ENCODE measurements at regions not wholly inside any gene's neighbourhood (a gene's known extent, or its start where the extent isn't known, plus 50 kb on each side); places are given as distances from the start of the nearest gene placed in this dataset.
"Not testable (repeated sequence)": the region's sequence is repeated elsewhere in the genome, so short reads cannot be mapped to it uniquely, and the experiment has no call there.

DNA sequence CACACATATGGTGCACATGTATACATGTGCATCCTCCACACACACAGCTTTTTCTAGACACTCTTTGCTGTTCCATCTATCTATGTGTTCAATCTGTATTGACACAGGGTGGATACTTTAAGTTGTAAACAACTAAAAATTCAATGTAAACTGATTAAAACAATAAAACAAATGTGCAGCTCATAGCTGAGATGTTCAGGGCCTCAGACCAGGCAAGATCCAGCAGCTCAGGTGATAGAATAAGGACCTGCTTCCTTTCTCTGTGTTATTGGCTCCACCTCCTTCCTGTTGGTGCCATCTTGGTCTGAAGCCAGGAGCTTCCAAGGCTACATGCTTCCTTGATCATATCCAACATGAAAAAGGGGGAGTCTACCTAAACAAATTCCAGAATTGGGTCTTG lies 158.1 kb upstream of the RFLNA start:
- Histone ChIP-seq H3K4me3 (no peak overlapping the region), H3K4me1 (no peaks in the 10 kb centered on the region), H3K27me3 (no peaks in the 10 kb centered on the region), H3K9me3 (no peaks in the 10 kb centered on the region), H3K36me3 (no peaks in the 10 kb centered on the region), H3K27ac (no peak overlapping the region)
- DNase-seq (no peak), ATAC-seq (no peak)
- TF ChIP-seq, protein P1, sequence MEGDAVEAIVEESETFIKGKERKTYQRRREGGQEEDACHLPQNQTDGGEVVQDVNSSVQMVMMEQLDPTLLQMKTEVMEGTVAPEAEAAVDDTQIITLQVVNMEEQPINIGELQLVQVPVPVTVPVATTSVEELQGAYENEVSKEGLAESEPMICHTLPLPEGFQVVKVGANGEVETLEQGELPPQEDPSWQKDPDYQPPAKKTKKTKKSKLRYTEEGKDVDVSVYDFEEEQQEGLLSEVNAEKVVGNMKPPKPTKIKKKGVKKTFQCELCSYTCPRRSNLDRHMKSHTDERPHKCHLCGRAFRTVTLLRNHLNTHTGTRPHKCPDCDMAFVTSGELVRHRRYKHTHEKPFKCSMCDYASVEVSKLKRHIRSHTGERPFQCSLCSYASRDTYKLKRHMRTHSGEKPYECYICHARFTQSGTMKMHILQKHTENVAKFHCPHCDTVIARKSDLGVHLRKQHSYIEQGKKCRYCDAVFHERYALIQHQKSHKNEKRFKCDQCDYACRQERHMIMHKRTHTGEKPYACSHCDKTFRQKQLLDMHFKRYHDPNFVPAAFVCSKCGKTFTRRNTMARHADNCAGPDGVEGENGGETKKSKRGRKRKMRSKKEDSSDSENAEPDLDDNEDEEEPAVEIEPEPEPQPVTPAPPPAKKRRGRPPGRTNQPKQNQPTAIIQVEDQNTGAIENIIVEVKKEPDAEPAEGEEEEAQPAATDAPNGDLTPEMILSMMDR (IDR thresholded peaks at IDR 0.05) = no peak
- intact Hi-C loops (cut with DNase I) = no loop called here

DNA sequence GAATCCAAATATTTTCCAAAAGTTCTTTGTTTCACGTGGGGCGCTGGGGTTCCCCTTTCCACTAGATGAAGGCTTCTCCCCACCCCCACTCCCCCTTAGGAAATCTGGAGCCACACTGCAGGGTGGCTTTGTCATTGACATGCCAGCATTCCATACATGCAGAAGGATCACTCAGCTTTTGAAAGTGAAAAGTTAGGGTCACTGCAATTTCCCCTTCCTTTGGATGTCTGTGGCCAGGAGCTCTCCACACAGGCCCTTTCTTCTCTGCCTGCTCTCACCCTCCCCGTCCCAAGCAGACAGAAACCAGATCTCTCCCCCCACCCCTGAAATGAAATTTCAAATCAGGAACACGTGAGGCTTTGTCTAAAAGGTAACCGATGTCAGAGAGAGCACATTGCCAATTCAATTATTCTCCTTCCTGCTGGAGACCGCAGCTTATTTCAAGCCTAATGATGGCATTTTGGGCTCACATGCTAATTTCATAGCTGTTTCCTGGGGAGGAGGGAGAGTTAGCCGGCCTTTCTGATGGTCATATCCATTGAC lies 153.9 kb upstream of the RFLNA start:
- peaks cover 3% of the 10 kb centered on the region for H3K27me3 ChIP-seq
- no peak for DNase-seq
- no peaks in the 10 kb centered on the region for H3K36me3 ChIP-seq
- H3K27ac ChIP-seq = no peak overlapping the region
- no peak for ATAC-seq
- no peaks in the 10 kb centered on the region for H3K4me1 ChIP-seq
- no peak overlapping the region for H3K4me3 ChIP-seq
- intact Hi-C loops (cut with DNase I) = no loop called here
- TF ChIP-seq, protein P1 (IDR thresholded peaks at IDR 0.05) = no peak
- peaks cover 5% of the 10 kb centered on the region for H3K9me3 ChIP-seq

GRCh38 chr12:124141611-124142010 lies 153.3 kb upstream of the RFLNA start:
- H3K27ac ChIP-seq; ATAC-seq; H3K4me3 ChIP-seq; H3K36me3 ChIP-seq; intact Hi-C loops (cut with DNase I); H3K9me3 ChIP-seq; H3K4me1 ChIP-seq; DNase-seq; H3K27me3 ChIP-seq: not testable (repeated sequence)

GRCh38 chr12:124142395-124143035 lies 152.4 kb upstream of the RFLNA start:
- peaks cover 5% of the 10 kb centered on the region for H3K9me3 ChIP-seq
- ATAC-seq (no peak), DNase-seq (no peak)
- no peaks in the 10 kb centered on the region for H3K4me1 ChIP-seq
- intact Hi-C loops (cut with DNase I) = no loop called here
- TF ChIP-seq, protein P1 (IDR thresholded peaks at IDR 0.05) = no peak
- peaks cover 3% of the 10 kb centered on the region for H3K27me3 ChIP-seq
- H3K4me3 ChIP-seq = no peak overlapping the region
- H3K36me3 ChIP-seq = no peaks in the 10 kb centered on the region
- H3K27ac ChIP-seq = no peak overlapping the region

- Histone ChIP-seq H3K27ac (no peak overlapping the region), H3K9me3 (peaks cover 5% of the 10 kb centered on the region), H3K4me1 (no peaks in the 10 kb centered on the region), H3K27me3 (peaks cover 3% of the 10 kb centered on the region), H3K36me3 (no peaks in the 10 kb centered on the region), H3K4me3 (no peak overlapping the region)
- TF ChIP-seq, protein P1 (IDR thresholded peaks at IDR 0.05) = no peak
- DNase-seq = no peak
- peak; percentile 94 for ATAC-seq
- intact Hi-C loops (cut with DNase I) = no loop called here
Observed at GRCh38 chr12:124143726-124144125, 151.2 kb upstream of the RFLNA start.

DNA sequence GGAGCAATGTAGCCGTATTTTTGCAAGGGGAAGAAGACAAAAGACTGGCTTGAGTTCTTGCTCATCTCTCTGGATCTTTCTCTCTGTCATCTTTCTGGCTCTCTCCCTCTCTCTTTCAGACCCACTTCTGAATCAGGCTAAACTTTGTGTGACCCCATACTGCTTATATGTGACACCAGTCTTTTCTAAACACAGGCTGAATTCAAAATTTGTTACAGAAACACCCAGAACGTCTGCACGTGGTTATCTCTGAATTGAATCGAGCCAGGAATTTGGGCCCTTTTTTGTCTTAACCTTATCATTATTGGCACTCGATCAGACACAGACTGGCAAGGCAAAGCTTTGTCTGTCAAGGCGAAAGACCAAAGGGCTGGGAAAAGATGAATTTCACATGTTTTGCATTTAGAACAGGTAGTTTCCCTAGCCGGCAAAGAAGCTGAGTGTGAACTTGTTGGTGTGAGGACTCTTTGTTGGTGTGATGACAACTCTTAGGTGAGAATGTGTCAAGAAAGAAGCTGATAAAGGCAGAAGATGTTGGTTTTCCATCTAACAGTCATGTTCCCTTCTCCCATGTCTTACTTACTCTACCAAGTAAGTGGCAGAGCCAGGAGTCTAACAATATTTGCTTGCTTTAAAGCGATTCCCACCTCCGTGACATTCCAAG lies 150.2 kb upstream of the RFLNA start:
- no peak for ATAC-seq
- DNase-seq = no peak

More for the DNA sequence above, 150.2 kb upstream of the RFLNA start:
- peaks cover 3% of the 10 kb centered on the region for H3K27me3 ChIP-seq
- TF ChIP-seq, protein P1 (IDR thresholded peaks at IDR 0.05) = no peak
- no peaks in the 10 kb centered on the region for H3K36me3 ChIP-seq
- no peak overlapping the region for H3K27ac ChIP-seq
- H3K4me3 ChIP-seq = no peak overlapping the region
- peaks cover 5% of the 10 kb centered on the region for H3K9me3 ChIP-seq
- no peaks in the 10 kb centered on the region for H3K4me1 ChIP-seq
- intact Hi-C loops (cut with DNase I) = no loop called here

All from upper lobe of right lung (tissue), 1 donor.